SH-SY5Y (cell line): ENCODE measurements at regions not wholly inside any gene's neighbourhood (a gene's known extent, or its start where the extent isn't known, plus 50 kb on each side); places are given as distances from the start of the nearest gene placed in this dataset.

Experiments used
- GATA2 ChIP-seq: IDR thresholded peaks from 2 replicates; pipeline ENCODE4 v1.6.1; 2011; ENCODE audit warnings: mild to moderate bottlenecking, low read depth, low read length
- GATA3 ChIP-seq: IDR thresholded peaks from 2 replicates; pipeline ENCODE4 v1.6.1; 2011; ENCODE audit warnings: low read depth, mild to moderate bottlenecking, low read length, moderate library complexity

- TF ChIP-seq GATA3 (no peak), GATA2 (no peak)
Measured at GRCh38 chr9:107914151-107914550, 424.6 kb upstream of the KLF4 start.
